DND-41 (cell line): ENCODE measurements at regions not wholly inside any gene's neighbourhood (a gene's known extent, or its start where the extent isn't known, plus 50 kb on each side); places are given as distances from the start of the nearest gene placed in this dataset.

ENCODE experiments used
- EZH2 ChIP-seq: IDR thresholded peaks from 3 replicates; pipeline ENCODE4 v1.6.1; 2012; ENCODE audit warnings: borderline replicate concordance, low read depth, mild to moderate bottlenecking, moderate library complexity, low read length, inconsistent platforms; ENCODE audit not compliant: severe bottlenecking
- TF ChIP-seq, protein P1 (sequence below): IDR thresholded peaks from 2 replicates; pipeline ENCODE4 v1.5.1; 2012; ENCODE audit warnings: borderline replicate concordance, low read length, moderate library complexity, mild to moderate bottlenecking; ENCODE audit not compliant: poor library complexity, severe bottlenecking; ENCODE audit errors: extremely low read depth

DNA sequence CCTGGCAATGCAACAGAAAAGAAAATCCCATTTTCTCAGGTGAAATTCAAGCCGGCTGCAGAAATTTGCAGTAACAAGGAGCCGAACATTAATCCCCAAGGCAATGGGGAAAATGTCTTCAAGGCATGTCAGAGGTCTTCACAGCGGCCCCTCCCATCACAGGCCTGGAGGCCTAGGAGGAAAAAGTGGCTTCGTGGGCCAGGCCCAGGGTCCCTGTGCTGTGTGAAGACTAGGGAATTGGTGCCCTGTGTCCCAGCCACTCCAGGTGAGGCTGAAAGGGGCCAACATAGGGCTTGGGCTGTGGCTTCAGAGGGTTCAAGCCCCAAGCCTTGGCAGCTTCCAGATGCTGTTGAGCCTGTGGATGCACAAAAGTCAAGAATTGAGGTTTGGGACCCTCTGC is 111.7 kb downstream of the CD24 start:
- TF ChIP-seq, protein P1, sequence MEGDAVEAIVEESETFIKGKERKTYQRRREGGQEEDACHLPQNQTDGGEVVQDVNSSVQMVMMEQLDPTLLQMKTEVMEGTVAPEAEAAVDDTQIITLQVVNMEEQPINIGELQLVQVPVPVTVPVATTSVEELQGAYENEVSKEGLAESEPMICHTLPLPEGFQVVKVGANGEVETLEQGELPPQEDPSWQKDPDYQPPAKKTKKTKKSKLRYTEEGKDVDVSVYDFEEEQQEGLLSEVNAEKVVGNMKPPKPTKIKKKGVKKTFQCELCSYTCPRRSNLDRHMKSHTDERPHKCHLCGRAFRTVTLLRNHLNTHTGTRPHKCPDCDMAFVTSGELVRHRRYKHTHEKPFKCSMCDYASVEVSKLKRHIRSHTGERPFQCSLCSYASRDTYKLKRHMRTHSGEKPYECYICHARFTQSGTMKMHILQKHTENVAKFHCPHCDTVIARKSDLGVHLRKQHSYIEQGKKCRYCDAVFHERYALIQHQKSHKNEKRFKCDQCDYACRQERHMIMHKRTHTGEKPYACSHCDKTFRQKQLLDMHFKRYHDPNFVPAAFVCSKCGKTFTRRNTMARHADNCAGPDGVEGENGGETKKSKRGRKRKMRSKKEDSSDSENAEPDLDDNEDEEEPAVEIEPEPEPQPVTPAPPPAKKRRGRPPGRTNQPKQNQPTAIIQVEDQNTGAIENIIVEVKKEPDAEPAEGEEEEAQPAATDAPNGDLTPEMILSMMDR, result no peak
- no peak for TF ChIP-seq EZH2
